GM12878 (cell line): ENCODE measurements at regions not wholly inside any gene's neighbourhood (a gene's known extent, or its start where the extent isn't known, plus 50 kb on each side); places are given as distances from the start of the nearest gene placed in this dataset.

ENCODE experiments used
- ATAC-seq: fragments of 200-7000 bp; cut with Tn5 transposase; 3 replicates; pipeline ENCODE4 v1.9.1; 2020; ENCODE audit warnings: mild to moderate bottlenecking, moderate library complexity
- BruUV-seq: library from RNA; stranded (reverse); fragments of 400-500 nt; replicated peaks from 2 replicates; lab custom pipeline; 2021; lab: Mats Ljungman, UMichigan
- CTCF ChIA-PET: fragments of 300-600 bp; sonication (Branson Sonifier 250); formaldehyde crosslinking; extraction: SDS; loops from one replicate; lab custom pipeline; 2021; ENCODE audit warnings: inconsistent platforms; lab: Yijun Ruan, JAX
- POLR2A ChIA-PET: fragments of 350-600 bp; formaldehyde crosslinking; extraction: SDS; loops from one replicate; lab custom pipeline; 2021; ENCODE audit warnings: inconsistent platforms; lab: Charles Lee
- RAD21 ChIA-PET: fragments of 300-600 bp; sonication (Branson Sonifier 250); formaldehyde crosslinking; loops from one replicate; lab custom pipeline; 2023; ENCODE audit warnings: antibody characterized with exemption; ENCODE audit not compliant: unreplicated experiment; lab: Charles Lee
- SMC1A ChIA-PET: fragments of 300-600 bp; sonication (Branson Sonifier 250); formaldehyde crosslinking; loops from one replicate; lab custom pipeline; 2023; ENCODE audit not compliant: unreplicated experiment, uncharacterized antibody; lab: Charles Lee
- DNase-seq: peaks from one replicate; pipeline ENCODE4 v3.0.0-alpha.2; 2011; ENCODE audit warnings: low read depth, low spot score
- FAIRE-seq: peaks from 3 replicates; lab custom pipeline; 2011; peaks lifted over from hg19 to GRCh38; lab: Jason Lieb, UNC
- H2AFZ ChIP-seq: 2 replicates; pipeline ENCODE4 v1.6.0; 2011; ENCODE audit warnings: low read depth, low read length, control low read depth; ENCODE audit not compliant: control insufficient read depth
- H3K27ac ChIP-seq: 2 replicates; pipeline ENCODE4 v1.5.1; 2011; ENCODE audit warnings: control low read depth; ENCODE audit not compliant: control insufficient read depth, insufficient read depth
- H3K27me3 ChIP-seq, 2 experiments: replicated peaks in 1 of 2; 2 replicates each; pipeline versions ENCODE4 v1.6.0 to v1.6.1; 2011; ENCODE audit warnings: low read length in 1 of 2; ENCODE audit not compliant: control insufficient read depth in 2 of 2, insufficient read depth in 2 of 2
- H3K36me3 ChIP-seq, 2 experiments: 2 replicates each; pipeline ENCODE4 v1.5.1; 2011; ENCODE audit warnings: low read length in 1 of 2; ENCODE audit not compliant: control insufficient read depth in 2 of 2, insufficient read depth in 2 of 2
- H3K4me1 ChIP-seq: 2 replicates; pipeline ENCODE4 v1.6.1; 2011; ENCODE audit warnings: mild to moderate bottlenecking, low read length, moderate library complexity, mixed read lengths; ENCODE audit not compliant: control insufficient read depth, insufficient read depth
- H3K4me2 ChIP-seq: 2 replicates; pipeline ENCODE4 v1.6.0; 2011; ENCODE audit warnings: control low read depth; ENCODE audit not compliant: control insufficient read depth, insufficient read depth
- H3K4me3 ChIP-seq: fragments of 200-600 bp; sonication (generic); 2 replicates; pipeline ENCODE4 v1.5.1; 2016
- H3K79me2 ChIP-seq: 2 replicates; pipeline ENCODE4 v1.6.0; 2011; ENCODE audit warnings: low read length; ENCODE audit not compliant: control insufficient read depth, insufficient read depth
- H3K9ac ChIP-seq: 2 replicates; pipeline ENCODE4 v1.8.0; 2011; ENCODE audit warnings: low read length, control low read depth, mixed read lengths; ENCODE audit not compliant: control insufficient read depth, insufficient read depth
- H3K9me3 ChIP-seq: replicated peaks from 3 replicates; pipeline ENCODE4 v1.5.1; 2011; ENCODE audit warnings: mild to moderate bottlenecking, low read length; ENCODE audit not compliant: control insufficient read depth, insufficient read depth
- H4K20me1 ChIP-seq: 2 replicates; pipeline ENCODE4 v1.6.0; 2011; ENCODE audit not compliant: control insufficient read depth, insufficient read depth
- ATF2 ChIP-seq: IDR thresholded peaks from 2 replicates; pipeline ENCODE4 v1.6.1; 2012; ENCODE audit warnings: low read length, inconsistent platforms
- HCFC1 ChIP-seq: fragments of 150-350 bp; IDR thresholded peaks from 2 replicates; pipeline ENCODE4 v1.6.1; 2014; ENCODE audit warnings: low read length
- NFXL1 ChIP-seq: fragments of 450-650 bp; IDR thresholded peaks from 2 replicates; pipeline ENCODE4 v1.6.1; 2017; ENCODE audit warnings: antibody characterized with exemption, mild to moderate bottlenecking, borderline replicate concordance
- NR2C1 ChIP-seq: fragments of 450-650 bp; IDR thresholded peaks from 2 replicates; pipeline ENCODE4 v1.6.1; 2017; ENCODE audit warnings: antibody characterized with exemption, mild to moderate bottlenecking, moderate library complexity
- SMAD1 ChIP-seq: fragments of 450-650 bp; IDR thresholded peaks from 2 replicates; pipeline ENCODE4 v1.6.1; 2018; ENCODE audit warnings: mild to moderate bottlenecking, low read depth; ENCODE audit not compliant: partially characterized antibody
- STAT1 ChIP-seq: fragments of 450-650 bp; conservative IDR thresholded peaks from 2 replicates; pipeline ENCODE4 v1.6.1; 2014; ENCODE audit warnings: antibody characterized with exemption, mild to moderate bottlenecking
- TBL1XR1 ChIP-seq: IDR thresholded peaks from 2 replicates; pipeline ENCODE4 v1.6.1; 2012; ENCODE audit warnings: low read depth, low read length, improper control_type of control experiment
- WGBS: methylation state at CpG from one replicate; pipeline ENCODE4 v1.1.6; 2016; ENCODE audit warnings: low lambda C conversion rate; ENCODE audit not compliant: insufficient replicate concordance, insufficient coverage; ENCODE audit errors: missing lambda C conversion rate; 5-methylcytosine and 5-hydroxymethylcytosine counted together
- in situ Hi-C: fragments of 300-500 bp; cut with MboI; formaldehyde crosslinking; loops from 9 replicates; pipeline ENCODE4 v1.14.3; 2018; ENCODE audit warnings: mixed read lengths
- intact Hi-C: fragments of 100-400 bp; cut with micrococcal nuclease; formaldehyde crosslinking; loops from one replicate; pipeline ENCODE4 v1.14.2; 2022; ENCODE audit not compliant: unreplicated experiment
- TF ChIP-seq, protein P1 (sequence below): IDR thresholded peaks from 2 replicates; pipeline ENCODE4 v1.6.1; 2011; ENCODE audit warnings: low read depth, mild to moderate bottlenecking, low read length, moderate library complexity, borderline replicate concordance; ENCODE audit errors: extremely low read depth

DNA sequence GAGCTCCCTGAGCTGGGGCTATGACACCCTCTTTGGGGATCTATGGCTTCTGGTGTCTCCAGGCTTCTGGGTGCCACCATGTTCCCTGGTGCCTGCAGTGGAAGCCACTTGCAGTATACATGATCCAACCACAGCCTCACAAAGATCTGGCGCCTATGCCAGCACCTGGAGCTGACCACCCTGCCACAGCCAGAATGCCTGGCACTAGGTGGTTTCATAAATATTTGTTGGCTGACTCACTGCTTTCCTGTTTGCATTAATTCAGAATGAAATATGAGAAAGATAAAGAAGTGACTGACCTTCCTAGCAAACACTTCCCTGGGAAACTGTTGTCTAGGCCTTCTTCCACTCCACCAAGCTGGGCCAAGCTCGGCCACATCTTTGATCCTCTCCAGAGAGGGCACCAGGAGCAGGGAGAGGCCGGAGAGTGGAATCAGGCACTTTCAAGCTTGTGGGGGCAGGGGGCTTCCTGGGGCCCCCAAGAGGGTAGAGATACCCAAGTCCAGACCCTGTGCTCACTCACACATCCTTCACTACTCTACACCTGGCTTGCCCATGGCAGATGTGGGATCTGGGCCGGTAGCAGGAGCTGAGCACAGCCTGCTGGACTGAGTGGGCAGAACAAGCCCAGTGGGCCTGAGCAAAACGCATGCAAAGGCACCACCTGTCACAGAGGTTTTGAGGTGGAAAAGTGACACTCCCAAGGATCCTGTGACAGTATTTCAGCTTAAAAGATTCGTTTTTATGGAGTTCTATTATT is 565.7 kb downstream of the SLC4A3 start:
- intact Hi-C loops (no loop called here), in situ Hi-C loops (no loop called here)
- Histone ChIP-seq H3K4me1 (no peaks in the 10 kb centered on the region), H3K9me3 (no peaks in the 10 kb centered on the region), H3K79me2 (no peaks in the 10 kb centered on the region), H4K20me1 (no peaks in the 10 kb centered on the region), H3K36me3 (no peaks in the 10 kb centered on the region), H3K9ac (no peak overlapping the region), H3K27ac (no peak overlapping the region), H3K4me3 (no peak overlapping the region), H2AFZ (no peak overlapping the region), H3K4me2 (no peak overlapping the region), H3K27me3 (no peaks in the 10 kb centered on the region)
- POLR2A ChIA-PET: no interaction called here
- FAIRE-seq (no peak), DNase-seq (no peak), ATAC-seq (no peak)
- RAD21 ChIA-PET: no interaction called here
- BruUV-seq: no TSS peak
- no peak for TF ChIP-seq SMAD1
- no peak for TF ChIP-seq TBL1XR1
- no peak for TF ChIP-seq NFXL1
- TF ChIP-seq HCFC1: no peak
- TF ChIP-seq, protein P1, sequence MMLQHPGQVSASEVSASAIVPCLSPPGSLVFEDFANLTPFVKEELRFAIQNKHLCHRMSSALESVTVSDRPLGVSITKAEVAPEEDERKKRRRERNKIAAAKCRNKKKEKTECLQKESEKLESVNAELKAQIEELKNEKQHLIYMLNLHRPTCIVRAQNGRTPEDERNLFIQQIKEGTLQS: no peak
- TF ChIP-seq NR2C1: no peak
- TF ChIP-seq ATF2: no peak
- no peak for TF ChIP-seq STAT1
- CTCF ChIA-PET: interaction anchor here (0.6 kb wide), 1 partner anchor 10 kb away, joined by 3 read pairs; no protein-coding TSS in a partner anchor
- WGBS: 10% methylated on average over 6 of the region's 6 CpGs
- SMC1A ChIA-PET: no interaction called here
